Prostate gland (tissue), 2 donors: ENCODE measurements at regions not wholly inside any gene's neighbourhood (a gene's known extent, or its start where the extent isn't known, plus 50 kb on each side); places are given as distances from the start of the nearest gene placed in this dataset.
"Not testable (repeated sequence)": the region's sequence is repeated elsewhere in the genome, so short reads cannot be mapped to it uniquely, and the experiment has no call there.

Experiments
- DNase-seq: peaks from one replicate; pipeline ENCODE4 v3.0.0-alpha.2; 2019; ENCODE audit warnings: low spot score
- H3K27ac ChIP-seq, 2 donors: fragments of 200-600 bp; sonication (generic); 2 replicates each; pipeline ENCODE4 v1.5.1; 2017 to 2019
- H3K27me3 ChIP-seq: fragments of 200-600 bp; sonication (generic); replicated peaks from 2 replicates; pipeline ENCODE4 v1.5.1; 2019; ENCODE audit not compliant: insufficient read depth
- H3K36me3 ChIP-seq, 2 donors: fragments of 200-600 bp; sonication (generic); 1 replicate in 1 of 2; 2 replicates in 1 of 2; pipeline versions ENCODE4 v1.5.1 to v1.8.1; 2017 to 2019
- H3K4me1 ChIP-seq: fragments of 200-600 bp; sonication (generic); replicated peaks from 2 replicates; pipeline ENCODE4 v1.5.1; 2019
- H3K4me3 ChIP-seq, 2 donors: fragments of 200-600 bp; sonication (generic); 2 replicates each; pipeline ENCODE4 v1.5.1; 2017 to 2019
- H3K9me3 ChIP-seq: fragments of 200-600 bp; sonication (generic); 2 replicates; pipeline ENCODE4 v1.5.1; 2017
- CTCF ChIP-seq, 4 experiments: fragments of 200-600 bp in 2 of 4; fragments of 450-650 bp in 2 of 4; sonication (generic) in 2 of 4; IDR thresholded peaks; 1 replicate in 3 of 4; 2 replicates in 1 of 4; pipeline ENCODE4 v1.5.1; 2016 to 2019; ENCODE audit warnings: antibody characterized with exemption in 4 of 4, mild to moderate bottlenecking in 2 of 4, moderate library complexity in 2 of 4
- POLR2A ChIP-seq: fragments of 450-650 bp; IDR thresholded peaks from one replicate; pipeline ENCODE4 v1.6.1; 2016; ENCODE audit warnings: antibody characterized with exemption, mild to moderate bottlenecking
- POLR2AphosphoS5 ChIP-seq: sonication (generic); formaldehyde crosslinking; IDR thresholded peaks from one replicate; pipeline ENCODE4 v1.6.1; 2017; ENCODE audit warnings: antibody characterized with exemption
- WGBS: methylation state at CpG from one replicate; pipeline ENCODE4 v1.1.5; 2018; 5-methylcytosine and 5-hydroxymethylcytosine counted together
- intact Hi-C: fragments of 100-400 bp; cut with DNase I; formaldehyde crosslinking; loops from one replicate; pipeline ENCODE4 v1.14.2; 2022

GRCh38 chr10:85407088-85407487, 959.5 kb downstream of the GRID1 start:
- intact Hi-C loops, result no loop called here
- no peak for TF ChIP-seq POLR2A
- 69% methylated on average over 3 of the region's 3 CpGs for WGBS
- Histone ChIP-seq H3K36me3 (no peaks in the 10 kb centered on the region), H3K4me3 (no peak overlapping the region), H3K4me1 (no peaks in the 10 kb centered on the region), H3K27me3 (no peaks in the 10 kb centered on the region), H3K9me3 (no peaks in the 10 kb centered on the region), H3K27ac (no peak overlapping the region)
- no peak for DNase-seq

GRCh38 chr10:85408388-85408787, 958.2 kb downstream of the GRID1 start:
- intact Hi-C loops, result no loop called here
- TF ChIP-seq POLR2AphosphoS5, result no peak
- no peak for TF ChIP-seq CTCF (IDR thresholded peaks at IDR 0.05)
- no peak for TF ChIP-seq POLR2A
- WGBS, result 98% methylated on average over 3 of the region's 3 CpGs

GRCh38 chr10:85410586-85410985, 956.0 kb downstream of the GRID1 start:
- H3K4me1 ChIP-seq, H3K27ac ChIP-seq, intact Hi-C loops, H3K4me3 ChIP-seq, H3K36me3 ChIP-seq, DNase-seq, H3K9me3 ChIP-seq, H3K27me3 ChIP-seq: not testable (repeated sequence)
- WGBS, result 67% methylated on average over 3 of the region's 3 CpGs

More at GRCh38 chr10:85408388-85408787, 958.2 kb downstream of the GRID1 start:
- no peaks in the 10 kb centered on the region for H3K9me3 ChIP-seq
- DNase-seq, result no peak
- H3K27me3 ChIP-seq, result no peaks in the 10 kb centered on the region
- H3K4me3 ChIP-seq, result no peak overlapping the region
- no peaks in the 10 kb centered on the region for H3K36me3 ChIP-seq
- no peaks in the 10 kb centered on the region for H3K4me1 ChIP-seq
- no peak overlapping the region for H3K27ac ChIP-seq

- Histone ChIP-seq H3K27me3 (no peaks in the 10 kb centered on the region), H3K9me3 (no peaks in the 10 kb centered on the region), H3K4me3 (no peak overlapping the region), H3K36me3 (no peaks in the 10 kb centered on the region), H3K27ac (no peak overlapping the region), H3K4me1 (no peaks in the 10 kb centered on the region)
- intact Hi-C loops, result no loop called here
- WGBS, result 43% methylated on average over 5 of the region's 5 CpGs
- TF ChIP-seq POLR2A (no peak), CTCF (IDR thresholded peaks at IDR 0.05) (no peak), POLR2AphosphoS5 (no peak)
- DNase-seq, result no peak
Observed at GRCh38 chr10:85413570-85413969, 953.0 kb downstream of the GRID1 start.

- H3K4me3 ChIP-seq, result no peak overlapping the region
- peaks cover 3% of the 10 kb centered on the region for H3K27me3 ChIP-seq
- H3K9me3 ChIP-seq, result no peaks in the 10 kb centered on the region
- no peak overlapping the region for H3K27ac ChIP-seq
- H3K4me1 ChIP-seq, result no peaks in the 10 kb centered on the region
- TF ChIP-seq CTCF (IDR thresholded peaks at IDR 0.05) (no peak), POLR2A (no peak), POLR2AphosphoS5 (no peak)
- DNase-seq, result no peak
- no peaks in the 10 kb centered on the region for H3K36me3 ChIP-seq
- intact Hi-C loops, result no loop called here
- 61% methylated on average over 8 of the region's 8 CpGs for WGBS
Observed at GRCh38 chr10:85420501-85421191, 945.9 kb downstream of the GRID1 start.

GRCh38 chr10:85421421-85421820, 945.2 kb downstream of the GRID1 start:
- intact Hi-C loops, result no loop called here
- Histone ChIP-seq H3K27ac (no peak overlapping the region), H3K27me3 (peaks cover 3% of the 10 kb centered on the region), H3K4me3 (no peak overlapping the region), H3K9me3 (no peaks in the 10 kb centered on the region), H3K4me1 (no peaks in the 10 kb centered on the region), H3K36me3 (no peaks in the 10 kb centered on the region)
- DNase-seq, result no peak
- 88% methylated on average over 9 of the region's 9 CpGs for WGBS
- TF ChIP-seq POLR2A (no peak), CTCF (IDR thresholded peaks at IDR 0.05) (no peak), POLR2AphosphoS5 (no peak)
